ENCODE measurements at regions not wholly inside any gene's neighbourhood (a gene's known extent, or its start where the extent isn't known, plus 50 kb on each side); places are given as distances from the start of the nearest gene placed in this dataset.

DNA sequence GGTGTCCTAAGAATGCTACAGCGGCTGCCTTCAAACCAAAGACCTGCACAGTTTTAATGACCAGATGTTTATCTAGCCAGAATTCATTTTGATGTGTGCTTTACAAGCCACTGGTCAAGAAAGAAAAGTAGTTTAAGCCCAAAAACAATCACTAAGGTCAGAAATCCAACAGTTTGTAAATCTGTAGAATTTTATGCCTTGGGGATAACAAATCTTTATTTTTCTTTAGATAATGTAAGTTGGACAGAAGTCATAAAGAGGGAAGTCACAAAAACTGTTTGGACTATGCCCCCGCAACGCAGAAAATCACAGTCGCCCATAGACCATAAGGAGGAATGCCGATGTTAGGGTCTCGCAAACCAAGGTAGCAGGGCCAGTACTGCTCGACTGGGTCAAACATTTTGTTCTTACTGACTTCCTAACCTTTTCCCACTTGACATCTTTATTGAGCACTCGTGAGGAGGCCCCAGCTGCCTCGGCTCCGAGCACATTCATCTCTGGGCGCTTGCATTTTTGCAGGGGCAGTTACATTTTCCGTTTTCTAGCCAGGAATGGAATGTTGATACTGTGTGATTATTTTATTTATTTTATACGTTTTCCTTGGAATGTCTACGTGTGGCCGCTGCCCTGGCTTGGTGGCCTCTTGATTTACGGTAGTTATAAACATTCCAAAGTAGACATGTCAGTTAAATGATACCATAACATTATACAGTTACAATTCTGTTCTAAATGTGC is 56.7 kb upstream of the APCDD1L start:
- TF ChIP-seq YY1 (IDR thresholded peaks at IDR 0.05; ENCODE audit: low read depth, low read length) (no peak), FOS (IDR thresholded peaks at IDR 0.05; ENCODE audit: borderline replicate concordance, extremely low read depth, insufficient read length) (no peak), ESRRA (IDR thresholded peaks at IDR 0.05; ENCODE audit: low read length) (no peak), BRCA1 (IDR thresholded peaks at IDR 0.05; ENCODE audit: low read depth, low read length) (no peak), TARDBP (IDR thresholded peaks at IDR 0.05; ENCODE audit: borderline replicate concordance) (no peak), POLR2A (IDR thresholded peaks at IDR 0.05; ENCODE audit: low read depth, low read length) (no peak), POLR2AphosphoS5 (IDR thresholded peaks at IDR 0.05; ENCODE audit: low read length) (no peak)
- TF ChIP-seq, protein P1, sequence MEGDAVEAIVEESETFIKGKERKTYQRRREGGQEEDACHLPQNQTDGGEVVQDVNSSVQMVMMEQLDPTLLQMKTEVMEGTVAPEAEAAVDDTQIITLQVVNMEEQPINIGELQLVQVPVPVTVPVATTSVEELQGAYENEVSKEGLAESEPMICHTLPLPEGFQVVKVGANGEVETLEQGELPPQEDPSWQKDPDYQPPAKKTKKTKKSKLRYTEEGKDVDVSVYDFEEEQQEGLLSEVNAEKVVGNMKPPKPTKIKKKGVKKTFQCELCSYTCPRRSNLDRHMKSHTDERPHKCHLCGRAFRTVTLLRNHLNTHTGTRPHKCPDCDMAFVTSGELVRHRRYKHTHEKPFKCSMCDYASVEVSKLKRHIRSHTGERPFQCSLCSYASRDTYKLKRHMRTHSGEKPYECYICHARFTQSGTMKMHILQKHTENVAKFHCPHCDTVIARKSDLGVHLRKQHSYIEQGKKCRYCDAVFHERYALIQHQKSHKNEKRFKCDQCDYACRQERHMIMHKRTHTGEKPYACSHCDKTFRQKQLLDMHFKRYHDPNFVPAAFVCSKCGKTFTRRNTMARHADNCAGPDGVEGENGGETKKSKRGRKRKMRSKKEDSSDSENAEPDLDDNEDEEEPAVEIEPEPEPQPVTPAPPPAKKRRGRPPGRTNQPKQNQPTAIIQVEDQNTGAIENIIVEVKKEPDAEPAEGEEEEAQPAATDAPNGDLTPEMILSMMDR (IDR thresholded peaks at IDR 0.05 in 2 of 3, conservative IDR thresholded peaks at IDR 0.05 in 1 of 3; ENCODE audit: control insufficient read depth in 2 of 3, extremely low read depth in 1 of 3, insufficient read depth in 1 of 3, low read depth in 3 of 3, low read length in 3 of 3): no peak

Measured in GM12878 (cell line).